ENCODE measurements at regions not wholly inside any gene's neighbourhood (a gene's known extent, or its start where the extent isn't known, plus 50 kb on each side); places are given as distances from the start of the nearest gene placed in this dataset.

- 33% methylated on average over 3 of the region's 3 CpGs for WGBS (ENCODE audit: low lambda C conversion rate)
These were observed 222.2 kb downstream of the TMEM167A start for GRCh38 chr5:82854956-82855355.

More at GRCh38 chr5:82854956-82855355, 222.2 kb downstream of the TMEM167A start:
- ChIA-PET POLR2A (no interaction called here), CTCF (ENCODE audit: low intra/inter-chr PET ratio, low total read pairs) (no interaction called here)
- DNase-seq (ENCODE audit: low spot score) (no peak), ATAC-seq (no peak), FAIRE-seq (no peak)
- Histone ChIP-seq H3K27me3 (ENCODE audit: control insufficient read depth in 1 of 2, insufficient read depth in 2 of 2, low read length in 2 of 2) (peaks cover 0 to 19% of the 10 kb centered on the region in 2 experiments; a peak in 1 of 5 replicates), H4K20me1 (ENCODE audit: insufficient read depth, low read length) (no peaks in the 10 kb centered on the region), H3K79me2 (ENCODE audit: insufficient read depth, low read length) (no peaks in the 10 kb centered on the region), H3K27ac (ENCODE audit: extremely low read length, insufficient read depth, low read length) (no peak overlapping the region), H3K36me3 (replicated peaks in 1 of 2; ENCODE audit: control insufficient read depth in 1 of 2, insufficient read depth in 2 of 2, low read length in 2 of 2) (no peaks in the 10 kb centered on the region), H3K4me3 (replicated peaks in 1 of 3; ENCODE audit: insufficient read depth in 1 of 3, low read depth in 2 of 3, low read length in 3 of 3) (no peak overlapping the region), H2AFZ (ENCODE audit: low read length) (no peak overlapping the region), H3K9me3 (ENCODE audit: low read length) (no peaks in the 10 kb centered on the region), H3K4me2 (ENCODE audit: low read depth, low read length) (no peak overlapping the region), H3K9ac (ENCODE audit: insufficient read depth, low read depth, low read length) (no peak overlapping the region), H3K4me1 (ENCODE audit: insufficient read depth, low read length) (no peaks in the 10 kb centered on the region)
- BruUV-seq (replicated peaks), result no TSS peak
- TF ChIP-seq CREM (IDR thresholded peaks at IDR 0.05) (no peak), CREM (CRISPR knock-in tag; IDR thresholded peaks at IDR 0.05) (no peak), ZNF558 (CRISPR knock-in tag; IDR thresholded peaks at IDR 0.05; ENCODE audit: borderline replicate concordance) (no peak), ZNF737 (CRISPR knock-in tag; IDR thresholded peaks at IDR 0.05; ENCODE audit: borderline replicate concordance) (no peak), ZKSCAN8 (CRISPR knock-in tag; IDR thresholded peaks at IDR 0.05; ENCODE audit: borderline replicate concordance) (no peak), HES4 (CRISPR knock-in tag; IDR thresholded peaks at IDR 0.05; ENCODE audit: borderline replicate concordance) (no peak), FOSL1 (CRISPR knock-in tag; IDR thresholded peaks at IDR 0.05; ENCODE audit: borderline replicate concordance) (no peak), ZNF484 (CRISPR knock-in tag; IDR thresholded peaks at IDR 0.05; ENCODE audit: borderline replicate concordance, low read depth) (no peak), ZFP90 (CRISPR knock-in tag; IDR thresholded peaks at IDR 0.05; ENCODE audit: borderline replicate concordance) (no peak), AHDC1 (CRISPR knock-in tag; IDR thresholded peaks at IDR 0.05; ENCODE audit: borderline replicate concordance) (no peak), BRCA1 (CRISPR knock-in tag; IDR thresholded peaks at IDR 0.05) (no peak), NR3C1 (CRISPR knock-in tag; IDR thresholded peaks at IDR 0.05) (no peak), PHF20 (CRISPR knock-in tag; IDR thresholded peaks at IDR 0.05) (no peak)
- in situ Hi-C loops (cut with HindIII; ENCODE audit: extremely low pct_ligation_motif_present, low pct_unique_long_range_greater_than_20kb) (no loop called here), intact Hi-C loops (cut with micrococcal nuclease; ENCODE audit: unreplicated experiment) (no loop called here)

All from HepG2 (cell line).